ENCODE measurements at regions not wholly inside any gene's neighbourhood (a gene's known extent, or its start where the extent isn't known, plus 50 kb on each side); places are given as distances from the start of the nearest gene placed in this dataset.

- DNase-seq = no peak
Observed at GRCh38 chr13:88908961-88909441, 1237.8 kb downstream of the SLITRK5 start.

- no peak for DNase-seq
Observed at GRCh38 chr13:88919970-88920628, 1248.9 kb downstream of the SLITRK5 start.

GRCh38 chr13:88925954-88926353 lies 1254.8 kb downstream of the SLITRK5 start:
- DNase-seq = no peak

GRCh38 chr13:88926890-88927502 lies 1255.8 kb downstream of the SLITRK5 start:
- DNase-seq = no peak

- DNase-seq = peak; percentile 1
Observed at GRCh38 chr13:88932950-88933349, 1261.8 kb downstream of the SLITRK5 start.

GRCh38 chr13:88937384-88937783 lies 1266.2 kb downstream of the SLITRK5 start:
- no peak for DNase-seq

GRCh38 chr13:88945793-88946192 lies 1274.6 kb downstream of the SLITRK5 start:
- DNase-seq = no peak

- DNase-seq = no peak
Observed at GRCh38 chr13:88948501-88948900, 1277.3 kb downstream of the SLITRK5 start.

- DNase-seq = no peak
Observed at GRCh38 chr13:88958821-88959220, 1287.7 kb downstream of the SLITRK5 start.

GRCh38 chr13:88976466-88976865 lies 1305.3 kb downstream of the SLITRK5 start:
- DNase-seq = no peak

- DNase-seq = no peak
Observed at GRCh38 chr13:88978607-88979006, 1307.4 kb downstream of the SLITRK5 start.

- no peak for DNase-seq
Observed at GRCh38 chr13:88979465-88980175, 1308.4 kb downstream of the SLITRK5 start.

- no peak for DNase-seq
Observed at GRCh38 chr13:89003656-89004055, 1332.5 kb downstream of the SLITRK5 start.

GRCh38 chr13:89011615-89012014 lies 1340.4 kb downstream of the SLITRK5 start:
- no peak for DNase-seq

- DNase-seq = no peak
Observed at GRCh38 chr13:89027694-89028306, 1356.6 kb downstream of the SLITRK5 start.

- no peak for DNase-seq
Observed at GRCh38 chr13:89029062-89029461, 1357.9 kb downstream of the SLITRK5 start.

GRCh38 chr13:89034015-89034414 lies 1362.8 kb downstream of the SLITRK5 start:
- no peak for DNase-seq

GRCh38 chr13:89052699-89053098 lies 1381.5 kb downstream of the SLITRK5 start:
- DNase-seq = no peak

GRCh38 chr13:89053418-89053817 lies 1382.2 kb downstream of the SLITRK5 start:
- no peak for DNase-seq

- no peak for DNase-seq
Observed at GRCh38 chr13:89057274-89057673, 1386.1 kb downstream of the SLITRK5 start.

- DNase-seq = no peak
Observed at GRCh38 chr13:89057862-89058261, 1386.7 kb downstream of the SLITRK5 start.

GRCh38 chr13:89061821-89062220 lies 1390.7 kb downstream of the SLITRK5 start:
- no peak for DNase-seq

- peak; percentile 42 for DNase-seq
Observed at GRCh38 chr13:89066868-89067466, 1395.8 kb downstream of the SLITRK5 start.
